ENCODE measurements at regions not wholly inside any gene's neighbourhood (a gene's known extent, or its start where the extent isn't known, plus 50 kb on each side); places are given as distances from the start of the nearest gene placed in this dataset.

DNA sequence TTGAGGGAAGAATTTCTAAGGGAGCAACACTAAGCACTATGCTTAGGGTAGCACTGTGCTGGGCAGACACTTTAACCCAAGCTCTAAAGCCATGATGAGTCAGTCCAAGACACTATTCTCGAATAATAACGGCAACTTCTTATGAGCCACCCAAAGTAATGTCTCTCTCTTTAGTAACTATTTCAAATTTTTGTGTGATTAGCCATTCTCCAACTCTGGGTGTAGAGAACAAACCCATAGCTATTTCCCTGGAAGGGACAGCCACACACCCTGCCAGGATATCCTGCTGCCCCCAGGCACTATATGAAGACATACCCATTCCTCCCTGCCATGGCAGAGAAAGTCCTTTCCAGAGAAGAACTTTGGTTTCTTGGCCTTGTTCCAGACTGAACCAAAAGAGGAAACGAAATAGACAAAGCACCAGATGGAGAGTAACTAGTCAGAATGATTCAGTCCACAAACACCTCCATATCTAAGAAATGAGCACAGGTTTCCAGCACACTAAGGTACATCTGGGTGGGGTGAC is 384.9 kb upstream of the THBS1 start:
- Histone ChIP-seq H3K4me1 (ENCODE audit: low read length) (peaks cover 15% of the 10 kb centered on the region), H3K9me3 (ENCODE audit: insufficient read depth, low read length) (no peaks in the 10 kb centered on the region)

DNA sequence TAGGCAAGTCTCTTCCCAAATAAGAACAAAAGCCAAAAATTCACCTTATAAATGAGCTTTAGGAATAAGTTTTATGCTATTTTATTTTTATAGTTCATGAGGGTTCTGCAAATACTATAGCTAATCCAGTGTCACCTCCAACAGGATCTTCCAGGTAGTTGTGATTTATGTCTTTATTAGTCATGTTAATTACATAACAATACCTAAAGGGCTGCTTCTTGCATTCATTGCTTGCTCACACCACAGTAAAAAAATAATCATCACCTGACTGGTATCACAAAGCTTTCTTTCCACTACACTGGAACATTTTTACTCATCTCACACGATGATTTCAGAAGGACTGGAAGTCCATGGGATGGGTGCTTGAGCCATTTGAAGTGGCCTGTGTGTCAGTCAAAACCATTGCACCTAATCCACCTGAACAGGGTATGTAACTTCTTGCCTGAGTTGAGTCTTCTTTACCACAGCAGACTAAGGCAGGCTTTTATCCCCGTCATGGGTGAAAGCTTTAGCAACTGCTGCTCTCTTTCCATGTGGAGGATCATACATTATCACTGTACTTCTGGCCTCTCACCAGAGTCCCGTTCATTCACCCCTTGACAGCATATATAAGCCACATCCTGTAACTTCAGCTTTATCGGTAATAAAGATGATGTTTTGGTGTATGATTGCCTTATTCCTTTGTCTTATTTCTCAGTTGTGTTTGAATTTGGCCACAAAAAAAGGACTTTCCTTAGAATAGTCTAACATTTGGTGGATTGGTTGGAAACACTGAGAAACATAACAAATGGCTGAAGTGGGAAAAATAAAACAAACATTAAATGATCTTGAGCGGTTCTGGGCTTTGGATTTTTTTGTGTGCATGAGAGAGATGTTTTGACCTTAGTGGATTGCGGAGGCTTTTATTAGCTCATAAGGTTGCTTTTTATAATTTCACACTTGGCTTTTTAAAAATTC is 382.6 kb upstream of the THBS1 start:
- Histone ChIP-seq H3K4me2 (ENCODE audit: low read length) (no peak overlapping the region), H3K4me1 (ENCODE audit: low read length) (peaks cover 15% of the 10 kb centered on the region), H2AFZ (ENCODE audit: low read depth, low read length) (no peak overlapping the region), H3K9me3 (ENCODE audit: insufficient read depth, low read length) (no peaks in the 10 kb centered on the region), H3K27me3 (ENCODE audit: low read depth, low read length) (no peaks in the 10 kb centered on the region), H3K4me3 (ENCODE audit: low read length) (no peak overlapping the region), H4K20me1 (ENCODE audit: insufficient read depth, low read length) (no peaks in the 10 kb centered on the region), H3K36me3 (replicated peaks; ENCODE audit: low read depth, low read length) (no peaks in the 10 kb centered on the region), H3K27ac (ENCODE audit: low read length) (no peak overlapping the region), H3K9ac (ENCODE audit: low read length) (no peak overlapping the region), H3K79me2 (ENCODE audit: low read length) (no peaks in the 10 kb centered on the region)
- TF ChIP-seq, protein P1, sequence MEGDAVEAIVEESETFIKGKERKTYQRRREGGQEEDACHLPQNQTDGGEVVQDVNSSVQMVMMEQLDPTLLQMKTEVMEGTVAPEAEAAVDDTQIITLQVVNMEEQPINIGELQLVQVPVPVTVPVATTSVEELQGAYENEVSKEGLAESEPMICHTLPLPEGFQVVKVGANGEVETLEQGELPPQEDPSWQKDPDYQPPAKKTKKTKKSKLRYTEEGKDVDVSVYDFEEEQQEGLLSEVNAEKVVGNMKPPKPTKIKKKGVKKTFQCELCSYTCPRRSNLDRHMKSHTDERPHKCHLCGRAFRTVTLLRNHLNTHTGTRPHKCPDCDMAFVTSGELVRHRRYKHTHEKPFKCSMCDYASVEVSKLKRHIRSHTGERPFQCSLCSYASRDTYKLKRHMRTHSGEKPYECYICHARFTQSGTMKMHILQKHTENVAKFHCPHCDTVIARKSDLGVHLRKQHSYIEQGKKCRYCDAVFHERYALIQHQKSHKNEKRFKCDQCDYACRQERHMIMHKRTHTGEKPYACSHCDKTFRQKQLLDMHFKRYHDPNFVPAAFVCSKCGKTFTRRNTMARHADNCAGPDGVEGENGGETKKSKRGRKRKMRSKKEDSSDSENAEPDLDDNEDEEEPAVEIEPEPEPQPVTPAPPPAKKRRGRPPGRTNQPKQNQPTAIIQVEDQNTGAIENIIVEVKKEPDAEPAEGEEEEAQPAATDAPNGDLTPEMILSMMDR (IDR thresholded peaks at IDR 0.05; ENCODE audit: low read depth, low read length): no peak

More for the DNA sequence above, 384.9 kb upstream of the THBS1 start:
- Histone ChIP-seq H3K4me3 (ENCODE audit: low read length) (peak overlapping the region; percentile 5), H2AFZ (ENCODE audit: low read depth, low read length) (no peak overlapping the region), H3K27me3 (ENCODE audit: low read depth, low read length) (no peaks in the 10 kb centered on the region), H3K9ac (ENCODE audit: low read length) (no peak overlapping the region; the same call in 1 of the 2 replicates), H3K27ac (ENCODE audit: low read length) (peak overlapping the region; percentile 37; the same call in 1 of the 2 replicates), H3K4me2 (ENCODE audit: low read length) (peak overlapping the region; percentile 58), H3K36me3 (replicated peaks; ENCODE audit: low read depth, low read length) (no peaks in the 10 kb centered on the region), H4K20me1 (ENCODE audit: insufficient read depth, low read length) (no peaks in the 10 kb centered on the region), H3K79me2 (ENCODE audit: low read length) (no peaks in the 10 kb centered on the region)
- TF ChIP-seq, protein P1 (IDR thresholded peaks at IDR 0.05; ENCODE audit: low read depth, low read length): no peak
- no peak for TF ChIP-seq EZH2phosphoT487 (IDR thresholded peaks at IDR 0.05; ENCODE audit: low read depth)

DNA sequence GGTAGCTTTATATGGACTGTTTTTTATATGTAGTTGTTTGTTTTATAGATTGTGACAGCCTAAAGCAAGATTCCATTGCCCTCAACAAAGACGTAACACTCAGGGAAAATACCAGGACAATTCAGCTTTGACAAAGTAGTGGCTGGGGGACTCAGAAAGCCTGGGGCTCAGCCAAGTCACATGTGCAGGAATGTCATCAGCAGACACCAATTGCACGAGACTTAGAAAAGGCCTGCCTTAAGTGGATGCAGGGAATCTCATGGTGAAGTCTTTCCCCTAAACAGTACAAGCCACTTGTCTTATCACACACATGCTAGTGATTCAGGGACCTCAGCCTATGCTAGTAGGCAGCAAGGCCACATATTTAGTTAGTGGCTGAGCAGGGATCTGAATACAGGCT is 381.8 kb upstream of the THBS1 start:
- H2AFZ ChIP-seq (ENCODE audit: low read depth, low read length): no peak overlapping the region
- TF ChIP-seq EZH2phosphoT487 (IDR thresholded peaks at IDR 0.05; ENCODE audit: low read depth): no peak
- TF ChIP-seq, protein P1 (IDR thresholded peaks at IDR 0.05; ENCODE audit: low read depth, low read length): no peak
- no peaks in the 10 kb centered on the region for H3K27me3 ChIP-seq (ENCODE audit: low read depth, low read length)
- no peaks in the 10 kb centered on the region for H4K20me1 ChIP-seq (ENCODE audit: insufficient read depth, low read length)
- H3K4me2 ChIP-seq (ENCODE audit: low read length): no peak overlapping the region
- no peak overlapping the region for H3K4me3 ChIP-seq (ENCODE audit: low read length)
- H3K4me1 ChIP-seq (ENCODE audit: low read length): peaks cover 15% of the 10 kb centered on the region
- H3K79me2 ChIP-seq (ENCODE audit: low read length): no peaks in the 10 kb centered on the region
- H3K9me3 ChIP-seq (ENCODE audit: insufficient read depth, low read length): no peaks in the 10 kb centered on the region
- H3K9ac ChIP-seq (ENCODE audit: low read length): no peak overlapping the region
- H3K36me3 ChIP-seq (replicated peaks; ENCODE audit: low read depth, low read length): no peaks in the 10 kb centered on the region
- no peak overlapping the region for H3K27ac ChIP-seq (ENCODE audit: low read length)

DNA sequence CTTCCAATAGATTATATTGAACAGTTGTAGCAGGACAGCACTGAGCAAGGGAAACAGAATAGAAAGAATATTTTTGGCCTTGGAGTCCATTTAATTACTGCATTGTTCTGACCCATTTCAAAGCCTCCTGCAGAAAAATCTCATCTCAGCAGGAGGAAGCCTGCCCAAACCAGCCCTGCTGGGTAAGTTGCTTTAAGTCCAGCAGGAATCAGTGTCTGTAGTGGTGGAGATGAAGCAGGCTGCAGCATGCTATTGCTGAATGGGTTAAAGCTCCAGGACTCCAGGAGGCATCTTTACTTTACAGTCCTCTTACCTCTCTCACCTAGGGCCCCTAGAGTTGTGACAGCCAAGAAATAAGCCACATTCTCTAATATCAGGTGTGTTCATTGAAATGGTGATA is 380.3 kb upstream of the THBS1 start:
- no peaks in the 10 kb centered on the region for H3K9me3 ChIP-seq (ENCODE audit: insufficient read depth, low read length)
- H3K4me2 ChIP-seq (ENCODE audit: low read length): no peak overlapping the region
- no peak overlapping the region for H3K4me3 ChIP-seq (ENCODE audit: low read length)
- no peak overlapping the region for H3K27ac ChIP-seq (ENCODE audit: low read length)
- H3K27me3 ChIP-seq (ENCODE audit: low read depth, low read length): no peaks in the 10 kb centered on the region
- no peak for TF ChIP-seq EZH2phosphoT487 (IDR thresholded peaks at IDR 0.05; ENCODE audit: low read depth)
- TF ChIP-seq, protein P1 (IDR thresholded peaks at IDR 0.05; ENCODE audit: low read depth, low read length): no peak
- no peaks in the 10 kb centered on the region for H3K79me2 ChIP-seq (ENCODE audit: low read length)
- H3K36me3 ChIP-seq (replicated peaks; ENCODE audit: low read depth, low read length): no peaks in the 10 kb centered on the region
- no peaks in the 10 kb centered on the region for H4K20me1 ChIP-seq (ENCODE audit: insufficient read depth, low read length)
- H3K4me1 ChIP-seq (ENCODE audit: low read length): peaks cover 12% of the 10 kb centered on the region
- no peak overlapping the region for H3K9ac ChIP-seq (ENCODE audit: low read length)
- H2AFZ ChIP-seq (ENCODE audit: low read depth, low read length): no peak overlapping the region

All from OCI-LY3 (cell line).